GM18861 (cell line): ENCODE measurements at regions not wholly inside any gene's neighbourhood (a gene's known extent, or its start where the extent isn't known, plus 50 kb on each side); places are given as distances from the start of the nearest gene placed in this dataset.
"Not testable (repeated sequence)": the region's sequence is repeated elsewhere in the genome, so short reads cannot be mapped to it uniquely, and the experiment has no call there.

Source experiments
- ATAC-seq: cut with Tn5 transposase; IDR thresholded peaks from one replicate; pipeline ENCODE4 v1.9.1; 2021; ENCODE audit not compliant: unreplicated experiment

DNA sequence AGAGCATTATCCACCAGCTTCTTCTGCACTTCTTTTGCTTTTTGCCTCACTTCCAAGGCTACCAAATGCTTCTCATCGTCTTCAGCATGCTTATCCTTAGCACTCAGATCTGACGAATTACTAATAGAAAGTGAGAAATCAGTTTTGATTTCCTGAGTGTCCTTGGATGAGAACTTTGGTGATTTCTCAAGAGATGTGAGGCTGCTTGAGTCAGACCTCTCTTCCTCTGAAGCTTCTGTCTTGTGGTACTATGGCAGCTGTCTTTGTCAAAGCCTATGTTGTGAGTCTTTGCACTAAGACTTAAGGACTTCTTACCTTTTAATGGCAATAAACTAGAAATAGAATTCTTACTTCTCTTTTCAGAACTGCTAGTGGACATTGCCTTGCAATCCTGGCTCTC, 169.9 kb downstream of the CPE start:
- ATAC-seq, result no peak

GRCh38 chr4:165553221-165553810, 174.5 kb downstream of the CPE start:
- no peak for ATAC-seq

- ATAC-seq, result no peak
Observed at GRCh38 chr4:165555302-165555701, 176.5 kb downstream of the CPE start.

- no peak for ATAC-seq
Observed at GRCh38 chr4:165556383-165556782, 177.6 kb downstream of the CPE start.

GRCh38 chr4:165560941-165561340, 182.1 kb downstream of the CPE start:
- no peak for ATAC-seq

DNA sequence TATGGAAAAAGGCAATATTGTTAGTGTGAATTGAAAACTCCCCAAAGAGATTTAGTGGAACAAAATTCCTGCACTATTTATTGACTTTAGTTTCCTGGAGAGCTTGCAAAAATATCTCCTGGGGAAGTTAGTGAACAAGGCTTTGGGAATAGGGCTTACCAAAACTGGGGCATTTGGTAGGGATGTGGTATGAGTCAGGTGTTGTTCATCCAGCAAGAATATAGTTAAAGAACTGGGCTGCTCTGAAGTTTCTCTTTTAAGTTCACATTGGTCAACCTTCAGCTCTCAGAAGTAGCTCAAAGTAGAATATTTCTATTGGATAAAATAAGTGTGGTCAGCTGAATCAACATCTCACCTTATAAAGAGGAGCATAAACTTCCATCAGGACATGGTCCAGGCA, 185.0 kb downstream of the CPE start:
- ATAC-seq, result no peak

DNA sequence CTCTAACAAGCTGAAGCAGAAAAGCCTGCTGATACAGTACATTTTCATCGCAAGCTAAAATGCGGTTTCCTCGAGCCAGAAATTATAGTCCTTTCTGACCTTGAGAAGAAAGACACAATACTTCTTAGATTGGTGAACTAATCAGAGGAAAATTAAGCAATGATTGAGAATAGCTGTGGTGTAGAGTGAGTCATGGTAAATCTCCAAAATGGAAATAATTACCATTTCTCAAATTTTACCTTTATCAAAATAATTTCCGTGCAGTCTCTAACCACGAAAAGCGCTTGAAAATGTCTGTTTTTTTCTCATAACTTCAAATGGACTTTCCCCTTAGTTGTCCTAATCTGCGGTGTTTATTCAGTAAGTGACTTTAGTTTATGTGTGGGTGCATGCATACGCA, 190.2 kb downstream of the CPE start:
- no peak for ATAC-seq

DNA sequence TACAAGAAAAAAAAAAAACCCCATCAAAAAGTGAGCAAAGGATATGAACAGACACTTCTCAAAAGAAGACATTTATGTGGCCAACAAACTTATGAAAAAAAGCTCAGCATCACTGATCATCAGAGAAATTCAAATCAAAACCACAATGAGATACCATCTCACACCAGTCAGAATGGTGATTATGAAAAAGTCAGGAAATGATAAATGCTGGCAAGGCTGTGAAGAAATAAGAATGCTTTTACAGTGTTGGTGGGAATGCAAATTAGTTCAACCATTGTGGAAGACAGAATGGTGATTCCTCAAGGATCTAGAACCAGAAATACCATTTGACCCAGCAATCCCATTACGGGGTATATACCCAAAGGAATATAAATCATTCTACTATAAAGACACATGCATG, 192.7 kb downstream of the CPE start:
- not testable (repeated sequence) for ATAC-seq

DNA sequence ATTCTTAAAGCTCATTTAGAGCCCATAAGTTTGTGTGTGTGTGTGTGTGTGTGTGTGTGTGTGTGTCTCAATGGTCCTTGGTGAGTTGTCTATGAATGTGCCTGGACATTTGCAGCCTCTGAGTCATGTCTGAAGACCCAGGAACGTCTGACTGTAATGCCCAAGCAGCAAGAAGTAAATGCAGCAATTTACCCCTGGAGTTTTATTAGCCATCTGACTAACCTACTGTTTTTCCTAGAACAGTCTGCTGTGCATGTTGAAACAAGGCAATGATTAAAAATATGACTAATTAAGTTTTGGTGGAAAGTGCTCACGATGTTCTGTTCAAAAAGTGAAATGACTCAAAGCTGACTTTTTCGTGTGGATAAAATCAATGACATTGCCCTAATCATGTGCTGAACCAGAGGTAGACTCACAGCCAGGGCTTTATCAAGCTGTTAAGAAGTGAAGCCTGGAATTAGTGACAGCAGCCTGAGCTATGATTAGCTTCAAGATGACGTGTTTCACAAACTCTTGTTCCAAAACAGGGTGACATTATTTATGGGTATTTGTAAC, 201.6 kb downstream of the CPE start:
- ATAC-seq, result no peak

DNA sequence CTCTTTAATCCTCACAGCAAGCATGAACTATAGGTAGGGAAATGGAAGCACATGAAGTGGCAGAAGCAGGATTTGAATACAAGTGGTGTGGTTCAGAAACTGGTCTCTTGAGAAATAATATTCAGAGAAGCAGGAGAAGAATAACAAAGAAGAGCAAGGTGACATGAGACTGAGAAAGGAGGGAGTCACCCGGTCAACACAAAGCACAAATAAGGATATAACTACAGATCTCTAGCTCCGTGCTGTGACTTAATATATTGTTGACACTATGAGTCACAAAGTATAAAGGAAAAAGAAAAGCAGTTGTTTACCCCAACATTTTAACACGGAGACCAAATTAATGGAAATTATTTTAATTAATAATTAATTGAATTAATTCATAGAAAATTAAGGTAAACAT, 204.5 kb downstream of the CPE start:
- ATAC-seq, result no peak

DNA sequence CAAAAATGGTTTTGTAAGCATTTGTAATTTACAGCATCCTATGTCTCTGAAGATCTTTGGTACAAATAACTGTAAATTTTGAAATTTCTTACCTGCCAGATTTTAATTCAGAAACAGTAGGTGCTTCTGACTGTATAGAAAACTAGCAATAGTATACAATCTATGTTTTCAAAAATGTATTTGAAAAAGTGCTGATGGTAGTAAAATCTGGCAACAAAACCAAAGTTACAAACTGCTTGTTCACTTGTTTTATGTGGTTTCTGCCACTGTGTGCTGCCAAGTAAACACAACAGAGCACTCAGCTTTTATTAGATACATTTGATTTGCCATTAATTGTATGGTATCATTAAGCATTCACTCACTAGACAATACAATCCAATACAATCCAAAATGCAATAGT, 206.1 kb downstream of the CPE start:
- ATAC-seq, result no peak

- no peak for ATAC-seq
Observed at GRCh38 chr4:165588534-165589315, 209.9 kb downstream of the CPE start.

DNA sequence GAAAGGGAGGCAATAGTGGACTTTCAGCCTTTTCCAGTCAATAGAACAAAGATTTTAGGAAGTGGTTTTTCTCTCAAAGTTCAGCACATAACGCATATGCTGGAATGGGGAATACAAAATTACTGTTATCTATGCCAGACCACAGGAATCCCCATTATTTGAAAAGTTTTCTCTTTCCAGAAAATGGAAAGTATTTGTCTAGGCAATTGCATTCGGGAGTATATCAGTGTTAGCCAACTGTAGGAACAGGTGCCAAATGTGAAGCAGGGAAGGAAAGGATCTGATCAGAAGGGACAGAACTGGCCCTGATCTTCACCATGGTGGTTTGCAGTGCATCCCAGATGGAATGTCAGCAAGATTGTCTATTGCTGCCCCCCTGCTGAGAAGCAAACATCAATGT, 213.6 kb downstream of the CPE start:
- no peak for ATAC-seq

DNA sequence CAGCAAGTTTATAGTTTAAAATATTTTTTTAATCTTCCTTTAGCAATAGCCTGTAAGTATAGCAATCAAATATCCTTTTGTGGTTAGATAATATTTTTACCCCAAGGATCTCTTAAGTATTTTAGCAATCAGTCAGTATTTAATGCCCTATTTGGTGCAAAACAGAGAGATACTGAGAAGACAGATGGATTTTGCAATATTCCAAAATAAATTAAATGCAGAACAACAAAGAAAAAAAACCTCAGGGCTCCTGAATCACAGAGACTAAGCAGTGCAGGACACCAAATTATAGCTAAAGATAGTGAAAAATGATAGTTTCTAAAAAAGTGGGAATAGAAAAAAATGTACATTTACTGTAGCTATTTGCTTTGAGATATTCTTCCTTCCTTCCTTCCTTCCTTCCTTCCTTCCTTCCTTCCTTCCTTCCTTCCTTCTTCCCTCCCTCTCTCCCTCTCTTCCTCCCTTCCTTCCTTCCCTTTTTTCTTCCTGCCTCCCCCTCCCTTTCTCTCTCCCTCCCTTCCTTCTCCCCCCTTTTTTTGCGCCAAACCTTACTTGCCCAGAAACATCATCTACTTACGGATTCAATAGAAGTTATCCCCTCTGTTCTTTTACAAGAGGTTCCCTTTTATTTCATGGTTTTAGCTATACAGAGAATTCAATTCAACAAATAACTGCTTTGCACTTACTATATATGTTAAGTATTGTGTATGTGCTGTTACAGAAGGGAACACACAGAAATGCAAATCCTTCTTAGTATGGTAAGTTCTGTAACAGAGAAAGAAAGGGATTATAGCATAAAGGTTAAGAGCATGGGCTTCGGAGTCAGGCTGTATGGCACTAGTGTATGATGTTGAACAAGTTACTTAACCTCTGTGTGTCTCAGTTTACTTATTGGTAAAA, 219.0 kb downstream of the CPE start:
- no peak for ATAC-seq

DNA sequence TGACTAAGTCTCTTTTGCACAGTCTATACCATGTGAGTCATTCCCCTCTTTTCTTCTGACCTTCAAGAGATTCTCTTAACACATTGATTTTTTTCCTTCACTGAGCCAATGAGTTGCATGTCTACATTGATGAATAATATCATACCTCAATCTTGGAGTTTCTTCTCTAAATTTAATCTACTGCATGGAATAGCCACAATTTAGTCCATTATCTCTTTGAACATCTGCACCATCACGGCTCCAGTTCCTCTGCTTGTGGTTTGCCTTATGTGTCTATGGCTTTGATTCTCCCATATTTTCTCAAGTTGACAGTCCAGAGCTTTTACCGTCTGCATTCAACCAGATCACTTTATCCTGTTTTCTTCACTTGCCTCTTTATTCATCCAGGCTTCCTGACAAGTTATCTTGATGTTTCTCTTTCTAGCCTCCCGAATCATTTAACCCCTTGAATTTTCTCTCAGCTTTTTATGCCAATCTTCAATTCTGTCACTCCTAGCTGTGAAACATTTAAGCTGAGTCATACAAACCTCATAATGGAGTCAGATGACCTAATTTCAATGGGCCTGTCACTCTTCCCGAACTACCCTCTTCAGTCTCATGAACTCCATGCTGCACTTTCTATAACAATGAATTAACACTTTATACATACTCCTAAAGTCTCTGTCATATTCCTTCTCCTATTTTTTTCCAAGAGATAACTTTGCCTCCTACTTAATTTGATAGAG, 222.3 kb downstream of the CPE start:
- no peak for ATAC-seq

GRCh38 chr4:165602621-165603020, 223.8 kb downstream of the CPE start:
- ATAC-seq, result no peak

GRCh38 chr4:165604181-165604580, 225.4 kb downstream of the CPE start:
- ATAC-seq, result no peak

- ATAC-seq, result no peak
Observed at GRCh38 chr4:165605811-165606210, 227.0 kb downstream of the CPE start.

- no peak for ATAC-seq
Observed at GRCh38 chr4:165606465-165607205, 227.8 kb downstream of the CPE start.

- ATAC-seq, result no peak
Observed at GRCh38 chr4:165609653-165610052, 230.8 kb downstream of the CPE start.
